ENCODE measurements at regions not wholly inside any gene's neighbourhood (a gene's known extent, or its start where the extent isn't known, plus 50 kb on each side); places are given as distances from the start of the nearest gene placed in this dataset.

- TF ChIP-seq ZFP30 (CRISPR knock-in tag; IDR thresholded peaks at IDR 0.05) = no peak
- no peak for TF ChIP-seq GLIS3 (CRISPR knock-in tag; IDR thresholded peaks at IDR 0.05)
- no peak for TF ChIP-seq POU6F1 (CRISPR knock-in tag; IDR thresholded peaks at IDR 0.05; ENCODE audit: borderline replicate concordance, low read depth)
- TF ChIP-seq ZC3H10 (CRISPR knock-in tag; IDR thresholded peaks at IDR 0.05) = no peak
- no peak for TF ChIP-seq ESRRG (CRISPR knock-in tag; IDR thresholded peaks at IDR 0.05)
- TF ChIP-seq ZFP3 (CRISPR knock-in tag; IDR thresholded peaks at IDR 0.05) = no peak
- TF ChIP-seq ISL1 (CRISPR knock-in tag; IDR thresholded peaks at IDR 0.05) = no peak
- TF ChIP-seq ZNF70 (CRISPR knock-in tag; IDR thresholded peaks at IDR 0.05) = no peak
- no peak for TF ChIP-seq RARB (CRISPR knock-in tag; IDR thresholded peaks at IDR 0.05)
- no peak for TF ChIP-seq ARNTL (CRISPR knock-in tag; IDR thresholded peaks at IDR 0.05; ENCODE audit: borderline replicate concordance, low read depth)
- no peak for TF ChIP-seq PATZ1 (CRISPR knock-in tag; IDR thresholded peaks at IDR 0.05; ENCODE audit: borderline replicate concordance)
- TF ChIP-seq PPARA (CRISPR knock-in tag; IDR thresholded peaks at IDR 0.05; ENCODE audit: borderline replicate concordance) = no peak
- no peak for TF ChIP-seq ZNF8 (CRISPR knock-in tag; IDR thresholded peaks at IDR 0.05)
- TF ChIP-seq CSRNP3 (CRISPR knock-in tag; IDR thresholded peaks at IDR 0.05) = no peak
- no peak for ATAC-seq
Observed at GRCh38 chr11:122375687-122376399, 259.8 kb upstream of the BLID start.

- no peak for TF ChIP-seq ZFP3 (CRISPR knock-in tag; IDR thresholded peaks at IDR 0.05)
- TF ChIP-seq SNAI2 (CRISPR knock-in tag; IDR thresholded peaks at IDR 0.05) = no peak
- TF ChIP-seq CREB5 (CRISPR knock-in tag; IDR thresholded peaks at IDR 0.05; ENCODE audit: low read depth) = no peak
- no peak for TF ChIP-seq TOX (CRISPR knock-in tag; IDR thresholded peaks at IDR 0.05; ENCODE audit: borderline replicate concordance)
- TF ChIP-seq TSHZ2 (CRISPR knock-in tag; IDR thresholded peaks at IDR 0.05) = no peak
- TF ChIP-seq PATZ1 (CRISPR knock-in tag; IDR thresholded peaks at IDR 0.05; ENCODE audit: borderline replicate concordance) = no peak
- no peak for TF ChIP-seq ISL1 (CRISPR knock-in tag; IDR thresholded peaks at IDR 0.05)
- TF ChIP-seq PPARA (CRISPR knock-in tag; IDR thresholded peaks at IDR 0.05; ENCODE audit: borderline replicate concordance) = no peak
- TF ChIP-seq ZNF8 (CRISPR knock-in tag; IDR thresholded peaks at IDR 0.05) = no peak
- TF ChIP-seq ZNF70 (CRISPR knock-in tag; IDR thresholded peaks at IDR 0.05) = no peak
- TF ChIP-seq OSR1 (CRISPR knock-in tag; IDR thresholded peaks at IDR 0.05) = no peak
- TF ChIP-seq ARNTL (CRISPR knock-in tag; IDR thresholded peaks at IDR 0.05; ENCODE audit: borderline replicate concordance, low read depth) = no peak
- no peak for TF ChIP-seq ZC3H10 (CRISPR knock-in tag; IDR thresholded peaks at IDR 0.05)
- TF ChIP-seq ZNF565 (CRISPR knock-in tag; conservative IDR thresholded peaks at IDR 0.05; ENCODE audit: low read depth) = no peak
- TF ChIP-seq POU6F1 (CRISPR knock-in tag; IDR thresholded peaks at IDR 0.05; ENCODE audit: borderline replicate concordance, low read depth) = no peak
- no peak for TF ChIP-seq RARB (CRISPR knock-in tag; IDR thresholded peaks at IDR 0.05)
- TF ChIP-seq ZFP30 (CRISPR knock-in tag; IDR thresholded peaks at IDR 0.05) = no peak
- TF ChIP-seq TCF4 (CRISPR knock-in tag; IDR thresholded peaks at IDR 0.05; ENCODE audit: borderline replicate concordance) = no peak
- ATAC-seq = no peak
Observed at GRCh38 chr11:122368796-122369195, 252.8 kb upstream of the BLID start.

Data from SK-N-SH treated with all-trans-retinoic acid at 6 μM for 48 hours (cell line).